Kidney (tissue), 13 donors: ENCODE measurements at regions not wholly inside any gene's neighbourhood (a gene's known extent, or its start where the extent isn't known, plus 50 kb on each side); places are given as distances from the start of the nearest gene placed in this dataset.

Experiments used
- DNase-seq, 5 donors: peaks; one replicate each; pipeline ENCODE4 v3.0.0-alpha.2; 2013 to 2020
- FAIRE-seq: peaks from 2 replicates; lab custom pipeline; 2012; peaks lifted over from hg19 to GRCh38; lab: Jason Lieb, UNC
- H3K27ac ChIP-seq, 2 donors: one replicate each; pipeline ENCODE4 v1.7.0; 2013; ENCODE audit warnings: low read depth in 2 of 2, low read length in 2 of 2, inconsistent platforms in 1 of 2
- H3K27me3 ChIP-seq: one replicate; pipeline ENCODE4 v1.7.1; 2013; ENCODE audit warnings: low read length, inconsistent platforms; ENCODE audit not compliant: control insufficient read depth, insufficient read depth
- H3K36me3 ChIP-seq, 3 donors: one replicate each; pipeline versions ENCODE4 v1.7.0 to v1.7.1; 2013; ENCODE audit warnings: low read length in 3 of 3, control low read depth in 1 of 3, inconsistent platforms in 1 of 3; ENCODE audit not compliant: insufficient read depth in 3 of 3, control insufficient read depth in 2 of 3
- H3K4me1 ChIP-seq, 3 donors: one replicate each; pipeline versions ENCODE4 v1.7.0 to v1.7.1; 2013; ENCODE audit warnings: low read length in 3 of 3, inconsistent platforms in 1 of 3, low read depth in 1 of 3; ENCODE audit not compliant: control insufficient read depth in 2 of 3, insufficient read depth in 2 of 3
- H3K4me3 ChIP-seq, 3 donors: one replicate each; pipeline versions ENCODE4 v1.7.0 to v1.8.1; 2013; ENCODE audit warnings: low read length in 3 of 3, control low read depth in 1 of 3, inconsistent platforms in 1 of 3
- H3K9ac ChIP-seq, 3 donors: one replicate each; pipeline versions ENCODE4 v1.7.0 to v1.7.1; 2013; ENCODE audit warnings: low read length in 3 of 3, control low read depth in 1 of 3, inconsistent platforms in 1 of 3
- H3K9me3 ChIP-seq, 3 donors: one replicate each; pipeline versions ENCODE4 v1.7.0 to v1.7.1; 2013; ENCODE audit warnings: low read length in 3 of 3, control low read depth in 1 of 3, inconsistent platforms in 1 of 3; ENCODE audit not compliant: control insufficient read depth in 2 of 3, insufficient read depth in 1 of 3
- intact Hi-C: fragments of 100-400 bp; cut with DNase I; formaldehyde crosslinking; loops from one replicate; pipeline ENCODE4 v1.11.1; 2022
- TF ChIP-seq, protein P1 (sequence below): IDR thresholded peaks from 3 replicates; pipeline ENCODE4 v1.5.1; 2012; ENCODE audit warnings: mild to moderate bottlenecking, moderate library complexity, borderline replicate concordance; ENCODE audit not compliant: insufficient read depth; ENCODE audit errors: extremely low read depth
- donor health status: control.
- donor health status: control.
- donor health status: control.
- donor health status: control.
- donor health status: control.
- donor health status: DM: yes; HTN: yes; CAD: no.
- donor health status: Normal renal cell carcinoma (clear cell type).

DNA sequence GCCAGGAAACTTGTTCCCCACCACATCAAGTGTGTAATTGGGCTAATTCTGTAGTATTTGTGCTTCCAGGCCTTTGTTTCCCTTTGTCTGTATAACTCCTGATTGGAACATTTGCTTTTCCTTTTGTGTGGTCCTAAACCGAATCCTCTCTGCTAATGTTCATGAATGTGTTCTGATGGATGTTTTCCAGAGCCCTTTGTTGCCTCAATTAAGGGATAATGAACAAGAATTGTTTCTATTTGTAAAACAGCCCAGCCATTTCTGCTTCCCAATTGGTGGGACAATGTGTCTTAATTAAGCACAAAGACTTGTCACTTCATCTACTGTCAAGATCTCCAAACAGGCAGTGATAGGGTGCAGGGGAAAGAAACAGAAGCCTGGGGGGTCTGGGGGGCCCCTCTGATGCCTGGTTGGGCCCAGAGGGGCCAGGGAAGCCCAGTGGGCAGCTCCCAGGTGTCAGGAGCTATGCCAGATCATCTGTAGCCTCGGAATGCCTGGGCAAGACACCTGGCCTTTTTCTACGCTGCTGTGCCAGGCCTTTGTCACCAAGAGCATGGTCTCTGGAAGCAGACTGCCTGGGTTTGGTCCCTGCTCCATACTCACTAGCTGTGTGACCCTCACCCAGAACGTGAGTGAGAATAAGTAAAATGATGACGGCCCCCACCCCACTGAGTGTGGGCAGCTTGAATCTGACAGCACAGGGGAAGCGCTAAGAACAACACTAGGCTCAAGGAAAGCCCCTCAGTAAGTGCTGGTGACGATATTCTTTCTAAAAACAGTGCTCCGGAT, 116.6 kb upstream of the PRR20G start:
- intact Hi-C loops: no loop called here
- no peaks in the 10 kb centered on the region for H3K27me3 ChIP-seq
- no peak overlapping the region for H3K9ac ChIP-seq
- no peaks in the 10 kb centered on the region for H3K36me3 ChIP-seq
- H3K4me1 ChIP-seq: no peaks in the 10 kb centered on the region
- DNase-seq: no peak
- no peak for FAIRE-seq
- H3K4me3 ChIP-seq: no peak overlapping the region
- no peaks in the 10 kb centered on the region for H3K9me3 ChIP-seq
- TF ChIP-seq, protein P1, sequence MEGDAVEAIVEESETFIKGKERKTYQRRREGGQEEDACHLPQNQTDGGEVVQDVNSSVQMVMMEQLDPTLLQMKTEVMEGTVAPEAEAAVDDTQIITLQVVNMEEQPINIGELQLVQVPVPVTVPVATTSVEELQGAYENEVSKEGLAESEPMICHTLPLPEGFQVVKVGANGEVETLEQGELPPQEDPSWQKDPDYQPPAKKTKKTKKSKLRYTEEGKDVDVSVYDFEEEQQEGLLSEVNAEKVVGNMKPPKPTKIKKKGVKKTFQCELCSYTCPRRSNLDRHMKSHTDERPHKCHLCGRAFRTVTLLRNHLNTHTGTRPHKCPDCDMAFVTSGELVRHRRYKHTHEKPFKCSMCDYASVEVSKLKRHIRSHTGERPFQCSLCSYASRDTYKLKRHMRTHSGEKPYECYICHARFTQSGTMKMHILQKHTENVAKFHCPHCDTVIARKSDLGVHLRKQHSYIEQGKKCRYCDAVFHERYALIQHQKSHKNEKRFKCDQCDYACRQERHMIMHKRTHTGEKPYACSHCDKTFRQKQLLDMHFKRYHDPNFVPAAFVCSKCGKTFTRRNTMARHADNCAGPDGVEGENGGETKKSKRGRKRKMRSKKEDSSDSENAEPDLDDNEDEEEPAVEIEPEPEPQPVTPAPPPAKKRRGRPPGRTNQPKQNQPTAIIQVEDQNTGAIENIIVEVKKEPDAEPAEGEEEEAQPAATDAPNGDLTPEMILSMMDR: no peak
- H3K27ac ChIP-seq: no peak overlapping the region

DNA sequence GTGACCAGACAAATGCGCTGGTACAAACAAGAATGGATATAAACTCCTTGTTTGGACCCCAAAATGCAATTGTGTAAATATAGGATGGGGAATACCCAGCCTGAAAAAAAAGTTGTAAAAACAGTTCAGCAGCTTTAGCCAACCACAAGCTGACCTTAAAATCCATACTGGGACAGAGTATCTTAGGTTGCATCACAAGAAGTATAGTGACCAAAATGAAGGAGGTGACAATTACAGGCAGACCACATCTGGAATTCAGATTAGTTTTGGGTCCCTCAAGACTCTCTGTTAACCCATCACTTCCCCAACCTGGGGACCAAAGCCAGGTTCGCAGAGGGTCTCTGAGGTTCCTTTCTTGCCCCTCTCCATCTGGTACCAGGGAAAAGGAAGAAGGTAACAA, 115.9 kb upstream of the PRR20G start:
- FAIRE-seq: no peak
- no peak for DNase-seq
- TF ChIP-seq, protein P1: no peak
- intact Hi-C loops: no loop called here
- Histone ChIP-seq H3K27ac (no peak overlapping the region), H3K36me3 (no peaks in the 10 kb centered on the region), H3K9ac (no peak overlapping the region), H3K4me3 (no peak overlapping the region), H3K27me3 (no peaks in the 10 kb centered on the region), H3K4me1 (no peaks in the 10 kb centered on the region), H3K9me3 (no peaks in the 10 kb centered on the region)

DNA sequence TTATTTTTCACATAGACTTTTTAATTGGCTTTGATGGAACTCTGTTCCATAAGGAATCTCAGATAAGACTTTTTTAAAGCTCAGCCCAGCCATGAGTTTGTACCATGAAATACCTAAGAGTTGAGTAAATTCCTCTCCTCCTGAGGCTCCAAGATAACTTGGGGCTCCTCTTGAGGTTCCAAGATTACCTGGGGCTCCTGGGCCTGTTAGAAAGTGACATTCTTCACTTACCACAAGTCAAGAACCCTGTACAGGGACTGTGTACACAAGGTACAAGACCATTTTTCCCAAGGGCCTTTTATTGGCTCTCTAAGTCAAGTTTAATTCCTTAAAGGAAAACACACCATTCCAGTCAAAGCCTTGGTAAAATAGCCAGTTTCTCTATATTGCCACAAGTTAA, 111.3 kb upstream of the PRR20G start:
- Histone ChIP-seq H3K27me3 (no peaks in the 10 kb centered on the region), H3K4me3 (no peak overlapping the region), H3K4me1 (no peaks in the 10 kb centered on the region), H3K9me3 (no peaks in the 10 kb centered on the region), H3K27ac (no peak overlapping the region), H3K36me3 (no peaks in the 10 kb centered on the region), H3K9ac (no peak overlapping the region)
- FAIRE-seq (no peak), DNase-seq (no peak)
- TF ChIP-seq, protein P1: no peak
- intact Hi-C loops: no loop called here
